Thoracic aorta (tissue), 2 donors: ENCODE measurements at regions not wholly inside any gene's neighbourhood (a gene's known extent, or its start where the extent isn't known, plus 50 kb on each side); places are given as distances from the start of the nearest gene placed in this dataset.
A peak's percentile ranks its signal among the peaks of the same experiment; 100 is the strongest.
"Not testable (repeated sequence)": the region's sequence is repeated elsewhere in the genome, so short reads cannot be mapped to it uniquely, and the experiment has no call there.

ENCODE experiments used
- ATAC-seq: fragments of 150-250 bp; one replicate; pipeline ENCODE4 v1.8.0; 2017; ENCODE audit warnings: low read depth; ENCODE audit not compliant: insufficient number of reproducible peaks, low FRiP score
- DNase-seq: peaks from one replicate; pipeline ENCODE4 v3.0.0-alpha.2; 2020; ENCODE audit warnings: low spot score
- H3K27ac ChIP-seq, 2 donors: fragments of 200-600 bp; sonication (generic); 1 replicate in 1 of 2; 2 replicates in 1 of 2; pipeline ENCODE4 v1.5.1; 2016; ENCODE audit warnings: mild to moderate bottlenecking in 2 of 2, moderate library complexity in 2 of 2
- H3K27me3 ChIP-seq: fragments of 200-600 bp; sonication (generic); replicated peaks from 2 replicates; pipeline ENCODE4 v1.6.0; 2016; ENCODE audit warnings: mild to moderate bottlenecking; ENCODE audit not compliant: insufficient read depth
- H3K36me3 ChIP-seq: fragments of 200-600 bp; sonication (generic); one replicate; pipeline ENCODE4 v1.5.1; 2016
- H3K4me1 ChIP-seq, 2 donors: fragments of 200-600 bp; sonication (generic); 1 replicate in 1 of 2; 2 replicates in 1 of 2; pipeline versions ENCODE4 v1.5.1 to v1.6.0; 2016; ENCODE audit warnings: low read depth in 2 of 2, mild to moderate bottlenecking in 1 of 2; ENCODE audit not compliant: control insufficient read depth in 1 of 2
- H3K4me3 ChIP-seq: fragments of 200-600 bp; sonication (generic); 2 replicates; pipeline ENCODE4 v1.5.1; 2016; ENCODE audit warnings: mild to moderate bottlenecking
- H3K9me3 ChIP-seq: fragments of 200-600 bp; sonication (generic); 2 replicates; pipeline ENCODE4 v1.5.1; 2016
- TF ChIP-seq, protein P1 (sequence below): fragments of 200-600 bp; sonication (generic); IDR thresholded peaks from one replicate; pipeline ENCODE4 v1.5.1; 2019; ENCODE audit warnings: antibody characterized with exemption

DNA sequence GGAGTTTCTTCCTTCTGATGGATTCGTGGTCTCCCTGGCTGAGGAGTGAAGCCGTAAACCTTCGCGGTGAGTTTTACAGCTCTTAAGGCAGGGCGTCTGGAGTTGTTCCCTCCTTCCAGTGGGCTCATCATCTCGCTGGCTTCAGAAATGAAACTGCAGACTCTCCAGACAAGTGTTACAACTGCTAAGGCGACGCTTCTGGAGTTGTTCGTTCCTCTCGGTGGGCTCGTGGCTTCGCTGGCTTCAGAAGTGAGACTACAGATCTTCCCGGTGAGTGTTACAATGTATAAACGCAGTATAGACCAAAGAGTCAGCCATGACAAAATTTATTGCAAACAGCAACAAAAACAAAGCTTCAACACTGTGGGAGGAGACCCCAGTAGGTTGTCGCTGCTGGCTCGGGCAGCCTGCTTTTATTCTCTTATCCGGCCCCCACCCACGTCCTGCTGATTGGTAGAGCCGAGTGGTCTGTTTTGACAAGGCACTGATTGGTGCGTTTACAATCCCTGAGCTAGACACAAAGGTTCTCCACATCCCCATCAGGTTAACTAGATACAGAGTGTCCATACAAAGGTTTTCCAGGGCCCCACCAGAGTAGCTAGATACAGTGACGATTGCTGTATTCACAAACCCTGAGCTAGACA is 113.2 kb downstream of the GPX5 start:
- H3K27ac ChIP-seq = no peak overlapping the region

DNA sequence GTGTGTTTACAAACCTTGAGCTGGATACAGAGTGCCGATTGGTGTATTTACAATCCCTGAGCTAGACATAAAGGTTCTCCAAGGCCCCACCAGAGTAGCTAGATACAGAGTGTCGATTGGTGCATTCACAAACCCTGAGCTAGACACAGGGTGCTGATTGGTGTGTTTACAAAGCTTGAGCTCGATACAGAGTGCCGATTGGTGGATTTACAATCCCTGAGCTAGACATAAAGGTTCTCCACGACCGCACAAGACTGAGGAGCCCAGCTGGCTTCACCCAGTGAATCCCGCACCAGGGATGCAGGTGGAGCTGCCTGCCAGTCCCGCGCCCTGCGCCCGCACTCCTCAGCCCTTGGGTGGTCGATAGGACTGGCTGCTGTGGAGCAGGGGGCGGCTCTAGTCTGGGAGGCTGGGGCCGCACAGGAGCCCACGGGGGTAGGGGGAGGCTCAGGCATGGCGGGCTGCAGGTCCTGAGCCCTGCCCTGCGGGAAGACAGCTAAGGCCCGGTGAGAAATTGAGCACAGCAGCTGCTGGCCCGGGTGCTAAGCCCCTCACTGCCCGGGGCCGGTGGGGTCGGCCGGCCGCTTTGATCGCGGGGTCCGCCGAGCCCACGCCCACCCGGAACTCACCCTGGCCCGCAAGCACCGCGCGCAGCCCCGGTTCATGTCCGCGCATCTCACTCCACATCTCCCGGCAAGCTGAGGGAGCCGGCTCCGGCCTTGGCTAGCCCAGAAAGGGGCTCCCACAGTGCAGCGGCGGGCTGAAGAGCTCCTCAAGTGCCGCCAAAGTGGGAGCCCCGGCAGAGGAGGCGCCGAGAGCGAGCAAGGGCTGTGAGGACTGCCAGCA is 114.0 kb downstream of the GPX5 start:
- not testable (repeated sequence) for H3K36me3 ChIP-seq, ATAC-seq, H3K4me3 ChIP-seq, H3K9me3 ChIP-seq, H3K27me3 ChIP-seq, H3K27ac ChIP-seq, DNase-seq, H3K4me1 ChIP-seq

More for the DNA sequence above, 113.2 kb downstream of the GPX5 start:
- Histone ChIP-seq H3K36me3 (no peaks in the 10 kb centered on the region), H3K9me3 (no peaks in the 10 kb centered on the region), H3K4me1 (peaks cover 0 to 6% of the 10 kb centered on the region in 2 donors), H3K4me3 (no peak overlapping the region), H3K27me3 (no peaks in the 10 kb centered on the region)
- TF ChIP-seq, protein P1, sequence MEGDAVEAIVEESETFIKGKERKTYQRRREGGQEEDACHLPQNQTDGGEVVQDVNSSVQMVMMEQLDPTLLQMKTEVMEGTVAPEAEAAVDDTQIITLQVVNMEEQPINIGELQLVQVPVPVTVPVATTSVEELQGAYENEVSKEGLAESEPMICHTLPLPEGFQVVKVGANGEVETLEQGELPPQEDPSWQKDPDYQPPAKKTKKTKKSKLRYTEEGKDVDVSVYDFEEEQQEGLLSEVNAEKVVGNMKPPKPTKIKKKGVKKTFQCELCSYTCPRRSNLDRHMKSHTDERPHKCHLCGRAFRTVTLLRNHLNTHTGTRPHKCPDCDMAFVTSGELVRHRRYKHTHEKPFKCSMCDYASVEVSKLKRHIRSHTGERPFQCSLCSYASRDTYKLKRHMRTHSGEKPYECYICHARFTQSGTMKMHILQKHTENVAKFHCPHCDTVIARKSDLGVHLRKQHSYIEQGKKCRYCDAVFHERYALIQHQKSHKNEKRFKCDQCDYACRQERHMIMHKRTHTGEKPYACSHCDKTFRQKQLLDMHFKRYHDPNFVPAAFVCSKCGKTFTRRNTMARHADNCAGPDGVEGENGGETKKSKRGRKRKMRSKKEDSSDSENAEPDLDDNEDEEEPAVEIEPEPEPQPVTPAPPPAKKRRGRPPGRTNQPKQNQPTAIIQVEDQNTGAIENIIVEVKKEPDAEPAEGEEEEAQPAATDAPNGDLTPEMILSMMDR = no peak
- ATAC-seq = no peak
- no peak for DNase-seq

DNA sequence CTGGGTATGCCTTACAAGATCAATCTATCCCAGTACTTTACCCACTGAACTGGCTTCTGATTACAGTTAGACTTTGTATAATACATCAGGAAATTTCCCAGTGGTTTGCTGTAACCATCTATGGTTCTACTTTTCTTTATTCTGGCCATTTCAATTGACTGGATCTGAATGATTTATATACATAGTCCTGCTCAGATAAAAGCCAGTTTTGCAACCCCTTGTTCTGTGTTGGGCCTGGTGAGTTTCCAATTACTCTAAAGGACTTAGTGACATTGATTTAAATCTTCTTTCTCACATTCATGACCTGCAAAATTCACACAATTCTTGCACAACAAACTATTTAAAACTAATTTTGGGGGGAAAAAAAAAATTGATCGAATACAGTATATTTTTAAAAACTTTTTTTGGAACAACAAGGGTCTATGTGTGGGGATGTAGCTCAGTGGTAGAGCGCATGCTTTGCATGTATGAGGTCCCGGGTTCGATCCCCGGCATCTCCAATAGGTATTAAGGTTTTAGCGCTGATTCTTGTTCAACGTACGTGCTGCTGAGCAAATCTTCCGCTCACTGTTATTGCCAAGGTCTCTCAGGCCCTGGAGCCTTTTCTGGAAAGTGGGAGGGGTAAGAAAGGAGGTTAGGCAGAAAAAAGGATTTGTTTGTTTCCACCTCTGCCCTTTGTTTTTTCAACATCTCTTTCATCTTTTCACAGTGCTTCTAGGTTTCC is 117.5 kb downstream of the GPX5 start:
- no peaks in the 10 kb centered on the region for H3K9me3 ChIP-seq
- ATAC-seq (no peak), DNase-seq (no peak)
- no peak overlapping the region for H3K4me3 ChIP-seq
- H3K36me3 ChIP-seq = no peaks in the 10 kb centered on the region
- no peaks in the 10 kb centered on the region for H3K4me1 ChIP-seq
- no peak overlapping the region for H3K27ac ChIP-seq
- H3K27me3 ChIP-seq = no peaks in the 10 kb centered on the region
- TF ChIP-seq, protein P1 = no peak

DNA sequence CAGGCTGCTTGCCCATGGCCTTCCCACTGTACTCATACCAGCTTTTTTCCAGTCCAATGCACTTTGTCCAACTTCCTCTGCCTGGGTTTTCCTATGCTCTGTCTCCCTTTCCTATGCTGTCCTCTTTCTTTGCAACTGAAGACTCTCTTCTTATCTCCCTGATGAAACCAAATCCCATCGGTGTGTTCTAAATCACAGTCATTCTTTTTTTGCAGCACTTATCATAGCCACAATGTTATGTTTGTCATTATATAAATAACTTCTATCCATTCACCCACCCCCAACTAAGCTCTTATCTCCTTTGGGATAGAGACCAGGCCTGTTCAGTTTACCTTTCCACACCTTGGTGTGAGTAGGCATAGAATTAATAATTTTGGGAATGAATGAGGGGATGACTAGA is 121.0 kb downstream of the GPX5 start:
- TF ChIP-seq, protein P1 = no peak
- Histone ChIP-seq H3K4me1 (peaks cover 0 to 11% of the 10 kb centered on the region in 2 donors), H3K4me3 (no peak overlapping the region), H3K36me3 (no peaks in the 10 kb centered on the region), H3K27me3 (no peaks in the 10 kb centered on the region), H3K9me3 (no peaks in the 10 kb centered on the region), H3K27ac (no peak overlapping the region)
- no peak for DNase-seq
- no peak for ATAC-seq

DNA sequence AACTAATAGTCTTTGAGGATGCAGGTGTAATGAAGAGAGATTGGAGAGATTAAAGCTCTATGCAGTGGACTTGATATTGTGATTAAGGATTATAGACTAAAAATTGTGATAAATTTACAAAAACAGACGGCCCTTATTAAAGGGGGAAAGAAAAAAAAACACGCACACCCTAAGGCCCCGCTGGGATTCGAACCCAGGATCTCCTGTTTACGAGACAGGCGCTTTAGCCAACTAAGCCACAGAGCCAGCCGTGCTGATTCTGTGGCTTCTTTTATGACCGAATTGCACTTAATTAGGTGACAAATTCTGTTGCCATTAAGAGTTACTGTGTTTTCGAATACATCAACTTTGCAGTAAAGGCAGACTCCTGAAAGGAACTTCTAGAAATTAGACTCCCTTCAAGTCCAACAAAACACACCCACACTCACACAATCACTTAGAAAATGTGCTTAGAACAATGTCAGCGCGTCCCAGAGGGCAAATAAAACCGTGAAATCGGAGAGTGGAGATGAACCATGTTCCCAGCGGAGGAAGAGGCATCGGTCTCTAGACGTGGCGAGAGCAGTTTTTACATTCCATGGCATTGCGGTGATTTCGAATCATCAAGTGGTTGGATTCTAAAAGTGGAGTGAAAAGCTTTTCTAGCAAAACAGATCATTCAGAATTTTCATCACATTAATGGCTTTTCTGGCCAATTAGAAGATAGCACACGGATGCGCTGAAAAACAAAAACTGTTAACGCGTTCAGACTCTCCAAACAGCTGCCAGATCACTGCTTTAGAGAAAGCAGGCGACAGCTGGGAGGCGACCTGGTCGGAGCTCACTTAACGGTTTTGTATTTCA is 122.6 kb downstream of the GPX5 start:
- H3K27ac ChIP-seq = no peak overlapping the region
- TF ChIP-seq, protein P1 = no peak

More for the DNA sequence above, 122.6 kb downstream of the GPX5 start:
- ATAC-seq = no peak
- Histone ChIP-seq H3K4me3 (peak overlapping the region; percentile 61), H3K4me1 (peaks cover 0 to 11% of the 10 kb centered on the region in 2 donors), H3K27me3 (no peaks in the 10 kb centered on the region), H3K9me3 (no peaks in the 10 kb centered on the region), H3K36me3 (no peaks in the 10 kb centered on the region)
- no peak for DNase-seq
